ENCODE measurements at regions not wholly inside any gene's neighbourhood (a gene's known extent, or its start where the extent isn't known, plus 50 kb on each side); places are given as distances from the start of the nearest gene placed in this dataset.

DNA sequence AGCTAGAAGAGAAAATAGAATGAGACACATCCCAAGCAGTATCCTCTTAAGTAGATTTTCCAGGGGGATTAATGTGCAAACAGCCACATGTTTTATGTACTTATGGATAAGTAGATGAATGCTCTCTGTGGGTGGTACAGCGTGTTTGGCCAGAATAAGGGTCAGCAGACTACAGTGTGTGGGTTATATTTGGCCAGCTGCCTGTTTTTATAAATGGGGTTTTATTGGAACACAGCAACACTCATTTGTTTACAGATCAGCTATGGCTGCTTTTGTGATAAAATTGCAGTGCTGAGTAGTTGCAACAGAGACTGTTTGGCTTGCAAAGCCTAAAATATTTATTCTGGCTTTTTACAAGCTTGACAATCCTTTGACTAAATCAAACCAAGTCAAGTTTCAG is 780.2 kb upstream of the SEL1L start:
- no peak for TF ChIP-seq CTCF (IDR thresholded peaks at IDR 0.05; ENCODE audit: low read length)
- TF ChIP-seq EZH2 (IDR thresholded peaks at IDR 0.05; ENCODE audit: borderline replicate concordance, low read length) = no peak
